Cardiac muscle cell (in vitro differentiated cells and primary cell): ENCODE measurements at regions not wholly inside any gene's neighbourhood (a gene's known extent, or its start where the extent isn't known, plus 50 kb on each side); places are given as distances from the start of the nearest gene placed in this dataset.
"Not testable (repeated sequence)": the region's sequence is repeated elsewhere in the genome, so short reads cannot be mapped to it uniquely, and the experiment has no call there.

Source experiments
- DNase-seq, 2 donors: peaks; one replicate each; pipeline versions ENCODE4 v3.0.0 to v3.0.0-alpha.2; 2010 to 2017; ENCODE audit warnings: low read depth in 1 of 2, low spot score in 1 of 2
- H3K27ac ChIP-seq: fragments of 200-600 bp; sonication (generic); 2 replicates; pipeline ENCODE4 v1.5.1; 2016
- H3K27me3 ChIP-seq: fragments of 200-600 bp; sonication (generic); 2 replicates; pipeline ENCODE4 v1.6.0; 2016; ENCODE audit warnings: control low read depth
- H3K36me3 ChIP-seq: fragments of 200-600 bp; sonication (generic); 2 replicates; pipeline ENCODE4 v1.5.1; 2016; ENCODE audit warnings: control low read depth
- H3K4me1 ChIP-seq: fragments of 200-600 bp; sonication (generic); 2 replicates; pipeline ENCODE4 v1.8.1; 2017; ENCODE audit warnings: low read depth, mild to moderate bottlenecking, mixed run types
- H3K4me3 ChIP-seq: fragments of 200-600 bp; sonication (generic); 2 replicates; pipeline ENCODE4 v1.5.1; 2016; ENCODE audit warnings: mild to moderate bottlenecking
- H3K9me3 ChIP-seq: fragments of 200-600 bp; sonication (generic); 2 replicates; pipeline ENCODE4 v1.5.1; 2017; ENCODE audit warnings: low read depth, mild to moderate bottlenecking, control low read depth
- TF ChIP-seq, protein P1 (sequence below): IDR thresholded peaks from 2 replicates; pipeline ENCODE4 v1.5.1; 2012; ENCODE audit warnings: low read depth, mild to moderate bottlenecking, low read length

DNA sequence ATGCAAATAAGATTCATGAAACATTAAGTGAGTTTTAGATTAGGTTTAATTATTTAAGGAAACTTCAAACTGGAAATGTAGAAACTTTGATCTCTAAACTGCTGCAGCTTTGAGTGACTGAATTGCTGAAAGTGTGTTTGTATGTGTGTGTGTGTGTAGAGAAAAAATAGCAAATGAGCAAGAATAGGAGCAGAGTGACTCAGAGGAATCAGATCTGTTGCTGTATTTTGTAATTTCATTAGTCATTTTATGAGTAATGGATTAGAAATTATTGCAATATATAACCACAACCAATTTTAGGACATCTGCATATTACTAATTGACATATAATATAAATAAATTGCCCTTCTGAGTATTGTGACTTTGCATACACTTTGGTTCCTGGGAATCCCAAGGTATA lies 52.8 kb upstream of the SLC9A9 start:
- no peak overlapping the region for H3K27ac ChIP-seq
- no peaks in the 10 kb centered on the region for H3K36me3 ChIP-seq
- no peak overlapping the region for H3K4me3 ChIP-seq
- peaks cover 9% of the 10 kb centered on the region for H3K4me1 ChIP-seq
- TF ChIP-seq, protein P1, sequence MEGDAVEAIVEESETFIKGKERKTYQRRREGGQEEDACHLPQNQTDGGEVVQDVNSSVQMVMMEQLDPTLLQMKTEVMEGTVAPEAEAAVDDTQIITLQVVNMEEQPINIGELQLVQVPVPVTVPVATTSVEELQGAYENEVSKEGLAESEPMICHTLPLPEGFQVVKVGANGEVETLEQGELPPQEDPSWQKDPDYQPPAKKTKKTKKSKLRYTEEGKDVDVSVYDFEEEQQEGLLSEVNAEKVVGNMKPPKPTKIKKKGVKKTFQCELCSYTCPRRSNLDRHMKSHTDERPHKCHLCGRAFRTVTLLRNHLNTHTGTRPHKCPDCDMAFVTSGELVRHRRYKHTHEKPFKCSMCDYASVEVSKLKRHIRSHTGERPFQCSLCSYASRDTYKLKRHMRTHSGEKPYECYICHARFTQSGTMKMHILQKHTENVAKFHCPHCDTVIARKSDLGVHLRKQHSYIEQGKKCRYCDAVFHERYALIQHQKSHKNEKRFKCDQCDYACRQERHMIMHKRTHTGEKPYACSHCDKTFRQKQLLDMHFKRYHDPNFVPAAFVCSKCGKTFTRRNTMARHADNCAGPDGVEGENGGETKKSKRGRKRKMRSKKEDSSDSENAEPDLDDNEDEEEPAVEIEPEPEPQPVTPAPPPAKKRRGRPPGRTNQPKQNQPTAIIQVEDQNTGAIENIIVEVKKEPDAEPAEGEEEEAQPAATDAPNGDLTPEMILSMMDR = no peak
- H3K9me3 ChIP-seq = no peaks in the 10 kb centered on the region
- DNase-seq = peak in 1 of 2 donors; percentile 81
- H3K27me3 ChIP-seq = no peaks in the 10 kb centered on the region

DNA sequence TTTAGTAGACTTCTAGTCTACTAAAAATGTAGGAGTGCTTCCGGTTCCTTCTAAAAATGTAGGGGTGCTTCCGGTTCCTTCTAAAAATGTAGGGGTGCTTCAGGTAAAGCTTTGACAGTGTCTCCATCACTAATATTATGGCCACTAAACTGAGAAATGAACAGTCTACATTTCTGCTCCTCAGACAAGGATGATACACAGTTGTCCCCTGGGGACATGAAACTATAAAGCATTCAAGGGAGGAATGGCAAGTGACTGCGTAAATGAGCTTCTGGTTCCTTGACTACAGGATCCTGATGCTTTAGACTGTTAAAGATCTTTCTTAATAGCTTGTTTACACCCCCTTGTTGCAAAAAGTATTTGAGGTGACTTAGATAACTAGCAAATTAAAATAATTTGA lies 53.9 kb upstream of the SLC9A9 start:
- TF ChIP-seq, protein P1 = no peak
- DNase-seq = no peak
- no peak overlapping the region for H3K4me3 ChIP-seq
- no peaks in the 10 kb centered on the region for H3K27me3 ChIP-seq
- H3K36me3 ChIP-seq = no peaks in the 10 kb centered on the region
- no peak overlapping the region for H3K27ac ChIP-seq
- H3K4me1 ChIP-seq = peaks cover 9% of the 10 kb centered on the region
- no peaks in the 10 kb centered on the region for H3K9me3 ChIP-seq

DNA sequence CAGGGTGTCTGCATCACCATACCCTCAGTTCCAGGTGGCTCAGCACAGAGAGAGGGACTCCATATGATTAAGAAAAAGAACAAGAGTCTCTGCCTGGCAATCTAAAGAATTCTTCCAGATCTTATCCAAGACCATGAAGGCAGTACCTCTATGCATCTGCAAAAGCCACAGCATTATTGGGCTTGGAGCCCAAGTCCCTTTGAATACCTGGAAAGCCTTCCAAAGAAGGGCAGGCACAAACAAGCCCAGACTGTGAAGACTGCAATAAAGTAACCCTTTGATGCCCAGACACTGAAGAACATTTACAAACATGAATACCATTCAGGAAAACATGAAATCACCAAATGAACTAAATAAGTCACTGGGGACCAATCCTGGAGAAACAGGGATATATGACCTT lies 60.9 kb upstream of the DIPK2A start:
- Histone ChIP-seq H3K27me3 (no peaks in the 10 kb centered on the region), H3K4me3 (no peak overlapping the region), H3K4me1 (no peaks in the 10 kb centered on the region), H3K9me3 (no peaks in the 10 kb centered on the region), H3K27ac (no peak overlapping the region), H3K36me3 (no peaks in the 10 kb centered on the region)
- TF ChIP-seq, protein P1 = no peak
- no peak for DNase-seq

DNA sequence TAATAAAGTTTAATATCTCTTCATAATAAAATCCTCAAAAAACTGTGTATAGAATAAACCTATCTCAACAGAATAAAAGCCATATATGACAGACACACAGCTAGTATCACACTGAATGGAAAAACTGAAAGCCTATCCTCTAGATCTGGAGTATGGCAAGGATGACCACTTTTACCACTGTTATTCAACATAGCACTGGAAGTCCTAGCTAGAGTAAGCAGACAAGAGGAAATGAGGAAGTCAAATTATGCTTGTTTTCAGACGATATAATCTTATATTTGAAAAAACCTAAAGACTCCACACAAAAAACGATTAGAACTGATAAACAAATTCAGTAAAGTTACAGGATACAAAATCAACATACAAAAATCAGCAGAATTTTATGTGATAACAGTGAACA lies 57.4 kb upstream of the DIPK2A start:
- H3K4me1 ChIP-seq = no peaks in the 10 kb centered on the region
- no peaks in the 10 kb centered on the region for H3K9me3 ChIP-seq
- TF ChIP-seq, protein P1 = no peak
- no peak for DNase-seq
- H3K27me3 ChIP-seq = no peaks in the 10 kb centered on the region
- H3K36me3 ChIP-seq = no peaks in the 10 kb centered on the region
- no peak overlapping the region for H3K4me3 ChIP-seq
- no peak overlapping the region for H3K27ac ChIP-seq

DNA sequence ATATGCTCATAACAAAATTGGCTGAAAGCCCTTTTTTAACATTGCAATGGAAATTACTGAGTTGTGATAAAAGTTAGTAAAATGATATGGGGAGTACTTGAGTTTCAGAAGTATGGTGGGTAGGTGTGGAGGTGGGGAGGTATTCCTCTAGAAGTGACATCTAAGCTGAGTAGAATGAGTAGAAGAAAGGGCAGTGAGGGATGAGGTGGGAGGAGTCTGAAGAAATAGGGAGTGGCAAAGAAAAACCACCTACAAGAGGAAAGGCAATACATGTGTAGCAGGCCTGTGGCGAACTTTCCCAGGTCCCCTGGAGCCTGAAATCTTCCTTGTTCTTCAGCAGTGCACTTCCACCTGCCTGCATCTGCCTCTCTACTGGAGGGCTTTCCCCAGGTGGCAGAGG lies 52.8 kb upstream of the DIPK2A start:
- Histone ChIP-seq H3K36me3 (no peaks in the 10 kb centered on the region), H3K4me3 (no peak overlapping the region), H3K27ac (no peak overlapping the region), H3K4me1 (no peaks in the 10 kb centered on the region), H3K9me3 (no peaks in the 10 kb centered on the region), H3K27me3 (no peaks in the 10 kb centered on the region)
- TF ChIP-seq, protein P1 = no peak
- no peak for DNase-seq

DNA sequence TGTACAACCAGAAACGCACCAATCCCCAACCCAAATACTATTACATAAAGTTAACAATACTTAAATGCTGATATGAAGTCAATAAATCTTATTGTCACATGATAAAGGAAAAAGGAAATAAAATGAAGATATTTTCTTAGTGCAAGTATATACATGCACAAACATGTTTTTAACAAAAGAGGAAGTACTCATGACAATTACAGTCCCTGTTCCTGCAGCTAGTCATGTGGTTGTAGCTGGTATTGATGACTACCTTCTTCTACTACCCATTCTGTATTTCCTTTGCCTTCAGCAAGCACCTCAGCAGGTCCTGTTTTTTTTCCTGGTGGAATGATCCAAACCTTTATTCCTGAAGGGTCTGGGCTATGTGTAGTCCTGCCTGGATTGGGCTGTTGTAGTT lies 50.4 kb upstream of the DIPK2A start:
- not testable (repeated sequence) for H3K27me3 ChIP-seq, H3K27ac ChIP-seq, H3K4me1 ChIP-seq, H3K4me3 ChIP-seq, DNase-seq, H3K36me3 ChIP-seq, H3K9me3 ChIP-seq
